GM21390 (cell line): ENCODE measurements at regions not wholly inside any gene's neighbourhood (a gene's known extent, or its start where the extent isn't known, plus 50 kb on each side); places are given as distances from the start of the nearest gene placed in this dataset.
"Not testable (repeated sequence)": the region's sequence is repeated elsewhere in the genome, so short reads cannot be mapped to it uniquely, and the experiment has no call there.

Source experiments
- ATAC-seq: cut with Tn5 transposase; IDR thresholded peaks from one replicate; pipeline ENCODE4 v1.9.1; 2021; ENCODE audit not compliant: unreplicated experiment

GRCh38 chr4:103318327-103318726 lies 120.2 kb upstream of the CENPE start:
- ATAC-seq = no peak

GRCh38 chr4:103308248-103308561 lies 110.1 kb upstream of the CENPE start:
- ATAC-seq = no peak

- no peak for ATAC-seq
Observed at GRCh38 chr4:103307453-103308247, 109.5 kb upstream of the CENPE start.

- no peak for ATAC-seq
Observed at GRCh38 chr4:103306870-103307375, 108.8 kb upstream of the CENPE start.

GRCh38 chr4:103305355-103305754 lies 107.2 kb upstream of the CENPE start:
- no peak for ATAC-seq

GRCh38 chr4:103303011-103303410 lies 104.9 kb upstream of the CENPE start:
- ATAC-seq = no peak

- ATAC-seq = no peak
Observed at GRCh38 chr4:103292959-103293358, 94.8 kb upstream of the CENPE start.

GRCh38 chr4:103292373-103292772 lies 94.2 kb upstream of the CENPE start:
- no peak for ATAC-seq

GRCh38 chr4:103289186-103289585 lies 91.0 kb upstream of the CENPE start:
- no peak for ATAC-seq

GRCh38 chr4:103272174-103272573 lies 74.0 kb upstream of the CENPE start:
- ATAC-seq = no peak

GRCh38 chr4:103268746-103269145 lies 70.6 kb upstream of the CENPE start:
- no peak for ATAC-seq

GRCh38 chr4:103264905-103265304 lies 66.8 kb upstream of the CENPE start:
- ATAC-seq = no peak

- not testable (repeated sequence) for ATAC-seq
Observed at GRCh38 chr4:103256068-103256467, 57.9 kb upstream of the CENPE start.
